ENCODE measurements at regions not wholly inside any gene's neighbourhood (a gene's known extent, or its start where the extent isn't known, plus 50 kb on each side); places are given as distances from the start of the nearest gene placed in this dataset.

DNA sequence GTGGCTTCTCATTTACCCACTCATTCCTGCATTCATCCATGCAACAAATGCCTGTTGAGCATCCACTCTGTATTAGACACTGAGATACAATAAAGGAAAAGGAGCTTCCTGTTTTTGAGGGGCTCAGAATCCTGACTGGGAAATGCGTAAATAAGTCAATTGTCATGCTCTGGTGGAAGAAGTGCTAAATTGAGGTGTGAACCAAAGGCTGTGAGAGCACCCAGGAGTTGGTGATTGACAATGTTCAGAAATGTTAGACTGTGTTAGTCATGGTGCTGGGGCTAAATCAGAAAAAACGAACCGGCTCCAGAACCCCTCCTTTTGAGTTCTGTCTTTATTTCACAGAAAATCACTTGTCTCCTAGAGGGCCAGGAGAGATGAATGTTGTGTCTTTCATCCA lies 558.6 kb upstream of the SGCD start:
- Histone ChIP-seq H3K4me1 (peaks cover 3% of the 10 kb centered on the region), H3K4me3 (no peak overlapping the region), H3K27me3 (ENCODE audit: insufficient read depth in 3 of 3, low read length in 2 of 3) (no peaks in the 10 kb centered on the region), H3K27ac (peak overlapping the region; percentile 24), H3K36me3 (ENCODE audit: insufficient read depth in 1 of 2, low read depth in 1 of 2) (no peaks in the 10 kb centered on the region), H3K9me3 (no peaks in the 10 kb centered on the region)
- TF ChIP-seq, protein P1, sequence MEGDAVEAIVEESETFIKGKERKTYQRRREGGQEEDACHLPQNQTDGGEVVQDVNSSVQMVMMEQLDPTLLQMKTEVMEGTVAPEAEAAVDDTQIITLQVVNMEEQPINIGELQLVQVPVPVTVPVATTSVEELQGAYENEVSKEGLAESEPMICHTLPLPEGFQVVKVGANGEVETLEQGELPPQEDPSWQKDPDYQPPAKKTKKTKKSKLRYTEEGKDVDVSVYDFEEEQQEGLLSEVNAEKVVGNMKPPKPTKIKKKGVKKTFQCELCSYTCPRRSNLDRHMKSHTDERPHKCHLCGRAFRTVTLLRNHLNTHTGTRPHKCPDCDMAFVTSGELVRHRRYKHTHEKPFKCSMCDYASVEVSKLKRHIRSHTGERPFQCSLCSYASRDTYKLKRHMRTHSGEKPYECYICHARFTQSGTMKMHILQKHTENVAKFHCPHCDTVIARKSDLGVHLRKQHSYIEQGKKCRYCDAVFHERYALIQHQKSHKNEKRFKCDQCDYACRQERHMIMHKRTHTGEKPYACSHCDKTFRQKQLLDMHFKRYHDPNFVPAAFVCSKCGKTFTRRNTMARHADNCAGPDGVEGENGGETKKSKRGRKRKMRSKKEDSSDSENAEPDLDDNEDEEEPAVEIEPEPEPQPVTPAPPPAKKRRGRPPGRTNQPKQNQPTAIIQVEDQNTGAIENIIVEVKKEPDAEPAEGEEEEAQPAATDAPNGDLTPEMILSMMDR (IDR thresholded peaks at IDR 0.05): no peak
- intact Hi-C loops (cut with DNase I): no loop called here
- 44 to 59% (median 51%) methylated on average over 3 of the region's 3 CpGs for WGBS, 3 donors
- ATAC-seq (peak in 1 of 4 donors; percentile 48), DNase-seq (no peak)

DNA sequence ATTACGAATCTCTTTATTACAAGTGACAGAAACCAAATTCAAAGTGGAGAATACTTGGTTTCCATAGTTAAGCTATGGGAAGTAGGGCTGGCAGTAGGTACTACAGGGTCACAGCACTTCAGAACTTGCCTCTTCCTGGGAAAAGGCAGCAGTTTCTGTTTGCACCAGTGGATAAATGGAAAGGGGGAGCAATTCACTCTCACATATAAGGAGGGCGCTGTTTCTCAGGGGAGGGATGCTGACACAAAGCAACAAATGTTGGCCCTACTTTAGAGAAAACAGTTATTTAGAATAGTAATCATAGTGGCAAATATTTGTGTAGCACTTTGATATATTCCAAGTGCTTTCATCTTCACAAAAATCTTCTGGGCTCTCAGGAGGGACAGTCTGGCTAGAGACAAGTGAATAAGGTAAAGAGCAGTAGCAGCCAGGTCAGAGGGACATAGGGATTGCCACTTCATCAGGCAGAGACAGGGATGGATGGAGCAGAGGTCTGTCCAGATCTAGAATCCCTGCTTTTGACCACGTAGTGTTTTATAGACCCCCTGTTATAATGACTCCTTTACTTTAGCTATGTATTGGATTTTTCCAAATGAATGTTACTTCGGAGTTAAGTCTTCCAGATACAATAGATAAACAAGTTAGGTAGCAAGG lies 554.8 kb upstream of the SGCD start:
- Histone ChIP-seq H3K9me3 (no peaks in the 10 kb centered on the region), H3K4me1 (no peaks in the 10 kb centered on the region), H3K36me3 (ENCODE audit: insufficient read depth in 1 of 2, low read depth in 1 of 2) (no peaks in the 10 kb centered on the region), H3K27me3 (ENCODE audit: insufficient read depth in 3 of 3, low read length in 2 of 3) (no peaks in the 10 kb centered on the region), H3K4me3 (no peak overlapping the region), H3K27ac (no peak overlapping the region)
- TF ChIP-seq, protein P1 (IDR thresholded peaks at IDR 0.05): no peak
- ATAC-seq (no peak), DNase-seq (no peak)
- 67 to 76% (median 73%) methylated on average over 4 of the region's 4 CpGs for WGBS, 3 donors
- intact Hi-C loops (cut with DNase I): no loop called here

DNA sequence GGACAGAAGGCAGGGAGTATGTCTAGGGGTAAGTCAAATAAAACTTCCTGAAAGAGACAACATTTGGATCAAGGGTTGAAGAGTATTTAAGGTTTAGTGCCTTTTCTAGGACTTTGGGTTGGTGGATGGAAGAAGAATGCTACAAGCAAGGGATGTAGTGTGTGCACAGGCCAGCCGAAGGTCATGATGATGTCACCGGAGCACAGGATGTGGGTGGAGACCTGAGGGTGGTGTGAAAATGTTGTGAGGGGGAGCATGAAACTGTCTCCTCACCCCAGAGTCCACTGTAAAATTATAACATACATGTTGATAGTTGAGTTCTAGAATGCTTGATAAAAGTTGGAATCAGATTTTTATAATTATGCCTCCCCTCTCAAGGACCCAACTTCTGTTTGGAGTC lies 553.3 kb upstream of the SGCD start:
- no peaks in the 10 kb centered on the region for H3K4me1 ChIP-seq
- no peaks in the 10 kb centered on the region for H3K36me3 ChIP-seq (ENCODE audit: insufficient read depth in 1 of 2, low read depth in 1 of 2)
- TF ChIP-seq, protein P1 (IDR thresholded peaks at IDR 0.05): no peak
- no peak for ATAC-seq
- no peak overlapping the region for H3K4me3 ChIP-seq
- H3K9me3 ChIP-seq: no peaks in the 10 kb centered on the region
- DNase-seq: no peak
- intact Hi-C loops (cut with DNase I): no loop called here
- no peak overlapping the region for H3K27ac ChIP-seq
- WGBS, 3 donors: 71 to 87% (median 74%) methylated on average over 2 of the region's 2 CpGs
- H3K27me3 ChIP-seq (ENCODE audit: insufficient read depth in 3 of 3, low read length in 2 of 3): no peaks in the 10 kb centered on the region

DNA sequence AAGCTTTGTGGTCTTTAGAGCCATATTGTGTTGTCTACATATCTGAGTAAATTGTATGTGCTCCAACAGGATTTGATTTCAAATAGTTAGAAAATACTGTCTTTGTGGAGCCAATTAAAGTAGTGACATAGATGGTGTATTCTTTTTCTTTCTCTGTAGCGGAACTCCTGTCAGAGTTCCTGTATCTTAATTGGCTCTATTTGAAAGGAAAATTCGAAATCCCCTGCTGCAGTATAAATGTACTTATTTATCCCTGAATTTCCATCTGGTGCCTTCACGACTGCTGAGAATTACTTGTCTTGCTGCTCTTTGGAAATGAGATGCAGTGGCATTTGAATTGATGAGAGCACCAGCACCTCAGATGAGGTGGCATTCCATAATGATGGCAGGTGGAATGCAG lies 546.7 kb upstream of the SGCD start:
- no peak for ATAC-seq
- 77 to 84% (median 78%) methylated on average over 3 of the region's 3 CpGs for WGBS, 3 donors

More for the DNA sequence above, 546.7 kb upstream of the SGCD start:
- no peak for DNase-seq
- intact Hi-C loops (cut with DNase I): no loop called here
- Histone ChIP-seq H3K4me1 (peaks cover 1% of the 10 kb centered on the region), H3K36me3 (ENCODE audit: insufficient read depth in 1 of 2, low read depth in 1 of 2) (no peaks in the 10 kb centered on the region), H3K27me3 (ENCODE audit: insufficient read depth in 3 of 3, low read length in 2 of 3) (no peaks in the 10 kb centered on the region), H3K4me3 (no peak overlapping the region), H3K9me3 (no peaks in the 10 kb centered on the region), H3K27ac (no peak overlapping the region)
- TF ChIP-seq, protein P1 (IDR thresholded peaks at IDR 0.05): no peak
